DMS 273 treated with DMSO at 0.1 percent for 48 hours (cell line): ENCODE measurements at regions not wholly inside any gene's neighbourhood (a gene's known extent, or its start where the extent isn't known, plus 50 kb on each side); places are given as distances from the start of the nearest gene placed in this dataset.
"Not testable (repeated sequence)": the region's sequence is repeated elsewhere in the genome, so short reads cannot be mapped to it uniquely, and the experiment has no call there.

Source experiments
- DNase-seq: peaks from one replicate; lab custom pipeline; 2025; lab: John Stamatoyannopoulos, UW

- no peak for DNase-seq
Observed at GRCh38 chr3:88000853-88001252, 58.0 kb downstream of the CGGBP1 start.

GRCh38 chr3:87997966-87998365 lies 60.8 kb downstream of the CGGBP1 start:
- no peak for DNase-seq

- no peak for DNase-seq
Observed at GRCh38 chr3:87997298-87997697, 61.5 kb downstream of the CGGBP1 start.

- DNase-seq, result no peak
Observed at GRCh38 chr3:87996882-87997281, 61.9 kb downstream of the CGGBP1 start.

- DNase-seq, result no peak
Observed at GRCh38 chr3:87993566-87993965, 65.2 kb downstream of the CGGBP1 start.

- no peak for DNase-seq
Observed at GRCh38 chr3:87987952-87988351, 70.9 kb downstream of the CGGBP1 start.

GRCh38 chr3:87982421-87982820 lies 76.4 kb downstream of the CGGBP1 start:
- no peak for DNase-seq

- DNase-seq, result no peak
Observed at GRCh38 chr3:87979527-87979926, 79.3 kb downstream of the CGGBP1 start.

GRCh38 chr3:87977765-87978164 lies 81.0 kb downstream of the CGGBP1 start:
- no peak for DNase-seq

GRCh38 chr3:87975716-87976115 lies 83.1 kb downstream of the CGGBP1 start:
- no peak for DNase-seq

- no peak for DNase-seq
Observed at GRCh38 chr3:87973906-87974305, 84.9 kb downstream of the CGGBP1 start.

GRCh38 chr3:87969620-87970019 lies 89.2 kb downstream of the CGGBP1 start:
- DNase-seq, result no peak

- DNase-seq, result no peak
Observed at GRCh38 chr3:87968668-87969067, 90.1 kb downstream of the CGGBP1 start.

- DNase-seq, result no peak
Observed at GRCh38 chr3:87958289-87958688, 100.5 kb downstream of the CGGBP1 start.

- no peak for DNase-seq
Observed at GRCh38 chr3:87957575-87957974, 101.2 kb downstream of the CGGBP1 start.

GRCh38 chr3:87949879-87950208 lies 109.0 kb downstream of the CGGBP1 start:
- DNase-seq, result no peak

GRCh38 chr3:87949189-87949878 lies 109.5 kb downstream of the CGGBP1 start:
- no peak for DNase-seq

GRCh38 chr3:87946007-87946406 lies 112.8 kb downstream of the CGGBP1 start:
- not testable (repeated sequence) for DNase-seq

- DNase-seq, result not testable (repeated sequence)
Observed at GRCh38 chr3:87942256-87942655, 116.5 kb downstream of the CGGBP1 start.

- no peak for DNase-seq
Observed at GRCh38 chr3:87924485-87924884, 134.3 kb downstream of the CGGBP1 start.

- DNase-seq, result no peak
Observed at GRCh38 chr3:87920549-87920948, 138.3 kb downstream of the CGGBP1 start.

GRCh38 chr3:87901141-87901540 lies 157.7 kb downstream of the CGGBP1 start:
- DNase-seq, result no peak

GRCh38 chr3:87900061-87900460 lies 158.7 kb downstream of the CGGBP1 start:
- DNase-seq, result no peak

GRCh38 chr3:87898971-87899370 lies 159.8 kb downstream of the CGGBP1 start:
- no peak for DNase-seq

GRCh38 chr3:87895983-87896382 lies 162.8 kb downstream of the CGGBP1 start:
- DNase-seq, result no peak
